Progenitor cell of endocrine pancreas (in vitro differentiated cells): ENCODE measurements at regions not wholly inside any gene's neighbourhood (a gene's known extent, or its start where the extent isn't known, plus 50 kb on each side); places are given as distances from the start of the nearest gene placed in this dataset.

Source experiments
- DNase-seq: peaks from one replicate; pipeline ENCODE4 v3.0.0; 2021; ENCODE audit warnings: low spot score; ENCODE audit not compliant: unreplicated experiment
- H3K27ac Mint-ChIP-seq: 2 replicates; pipeline ENCODE4 v1.8.0; 2021; ENCODE audit warnings: mild to moderate bottlenecking, moderate library complexity, mixed read lengths
- H3K27me3 Mint-ChIP-seq: 2 replicates; pipeline ENCODE4 v1.8.0; 2021; ENCODE audit warnings: mixed read lengths
- H3K36me3 Mint-ChIP-seq: 2 replicates; pipeline ENCODE4 v1.8.0; 2022; ENCODE audit warnings: mixed read lengths; ENCODE audit not compliant: insufficient read depth
- H3K4me1 Mint-ChIP-seq: 2 replicates; pipeline ENCODE4 v1.8.0; 2021; ENCODE audit warnings: low read depth, mixed read lengths
- H3K4me3 Mint-ChIP-seq: 2 replicates; pipeline ENCODE4 v1.8.0; 2021; ENCODE audit warnings: low read depth, mild to moderate bottlenecking, moderate library complexity, mixed read lengths
- H3K9me3 Mint-ChIP-seq: 2 replicates; pipeline ENCODE4 v1.8.0; 2021; ENCODE audit warnings: low read depth, mixed read lengths
- CTCF ChIP-seq: fragments of 200-600 bp; sonication (generic); IDR thresholded peaks from one replicate; pipeline ENCODE4 v1.5.0; 2021; ENCODE audit warnings: antibody characterized with exemption, mild to moderate bottlenecking; ENCODE audit not compliant: unreplicated experiment

- no peak for TF ChIP-seq CTCF
- DNase-seq = no peak
- no peaks in the 10 kb centered on the region for H3K27me3 Mint-ChIP-seq
- no peaks in the 10 kb centered on the region for H3K9me3 Mint-ChIP-seq
- H3K4me3 Mint-ChIP-seq = no peak overlapping the region
- H3K36me3 Mint-ChIP-seq = no peaks in the 10 kb centered on the region
- no peak overlapping the region for H3K27ac Mint-ChIP-seq
- H3K4me1 Mint-ChIP-seq = peaks cover 3% of the 10 kb centered on the region
Observed at GRCh38 chr21:15999741-16000140, 270.0 kb downstream of the USP25 start.

- Mint-ChIP-seq H3K4me3 (no peak overlapping the region), H3K27me3 (no peaks in the 10 kb centered on the region), H3K4me1 (peaks cover 8% of the 10 kb centered on the region), H3K36me3 (no peaks in the 10 kb centered on the region), H3K27ac (no peak overlapping the region), H3K9me3 (no peaks in the 10 kb centered on the region)
- TF ChIP-seq CTCF = peak; percentile 44
- DNase-seq = no peak
Observed at GRCh38 chr21:16002874-16003466, 273.2 kb downstream of the USP25 start.

DNA sequence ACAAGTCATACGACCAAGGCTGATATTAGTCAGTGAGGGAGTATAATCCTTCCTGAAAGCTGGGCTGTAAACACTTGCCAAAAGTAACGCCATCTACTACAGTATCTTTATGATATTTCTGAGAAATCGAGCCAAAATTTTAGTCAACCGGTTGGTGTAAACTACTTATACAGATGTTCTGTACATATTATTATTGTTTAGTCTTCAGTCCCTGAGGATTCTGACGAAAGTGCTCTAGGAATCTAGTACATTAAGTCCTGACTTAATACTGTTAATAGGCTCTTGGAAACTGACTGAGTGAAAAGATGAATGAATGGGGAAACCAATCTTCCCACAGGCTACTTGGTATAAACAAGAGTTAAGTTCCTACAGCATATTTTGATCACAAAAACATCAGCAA, 274.3 kb downstream of the USP25 start:
- Mint-ChIP-seq H3K27me3 (no peaks in the 10 kb centered on the region), H3K4me3 (no peak overlapping the region), H3K36me3 (no peaks in the 10 kb centered on the region), H3K9me3 (no peaks in the 10 kb centered on the region), H3K4me1 (peaks cover 13% of the 10 kb centered on the region), H3K27ac (no peak overlapping the region)
- DNase-seq = no peak
- TF ChIP-seq CTCF = no peak

DNA sequence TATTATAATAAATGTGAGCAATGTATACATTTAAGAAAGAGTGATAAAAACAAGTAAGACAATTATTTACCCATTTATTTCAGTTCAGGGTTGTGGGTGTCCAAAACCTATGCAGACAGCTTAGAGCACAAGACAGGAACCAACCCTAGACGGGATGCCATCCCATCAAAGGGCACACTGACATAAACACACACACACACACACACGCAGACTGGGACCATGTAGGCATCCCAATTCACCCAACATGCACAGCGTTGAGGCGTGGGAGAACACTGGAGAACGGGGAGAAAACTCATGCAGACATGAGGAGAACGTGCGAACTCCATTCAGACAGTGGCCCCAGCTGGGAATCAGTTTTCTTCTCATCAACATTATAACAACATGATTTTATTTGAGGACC, 274.7 kb downstream of the USP25 start:
- no peaks in the 10 kb centered on the region for H3K9me3 Mint-ChIP-seq
- H3K27me3 Mint-ChIP-seq = no peaks in the 10 kb centered on the region
- no peak overlapping the region for H3K4me3 Mint-ChIP-seq
- H3K4me1 Mint-ChIP-seq = peaks cover 13% of the 10 kb centered on the region
- no peak for TF ChIP-seq CTCF
- no peak overlapping the region for H3K27ac Mint-ChIP-seq
- no peak for DNase-seq
- H3K36me3 Mint-ChIP-seq = no peaks in the 10 kb centered on the region

DNA sequence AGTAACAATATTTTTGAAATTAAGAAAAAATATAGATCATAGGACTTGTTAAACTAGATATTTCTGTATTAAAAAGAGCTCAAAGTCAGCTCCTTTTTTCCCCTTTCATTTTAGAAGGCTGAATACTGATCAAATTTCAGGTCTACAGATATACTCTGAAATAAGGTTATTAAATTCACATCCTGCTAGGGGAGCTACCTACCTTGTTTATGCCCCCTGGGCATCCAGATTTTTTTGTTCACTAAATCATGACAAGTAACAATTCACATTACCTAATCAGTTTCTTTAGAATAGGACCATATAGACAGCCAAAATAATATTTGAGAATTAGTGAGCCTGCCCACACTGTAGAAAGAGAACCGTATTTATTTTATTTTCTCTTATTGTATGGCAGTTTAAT, 276.2 kb downstream of the USP25 start:
- no peak for TF ChIP-seq CTCF
- no peaks in the 10 kb centered on the region for H3K27me3 Mint-ChIP-seq
- peaks cover 6% of the 10 kb centered on the region for H3K9me3 Mint-ChIP-seq
- peaks cover 13% of the 10 kb centered on the region for H3K4me1 Mint-ChIP-seq
- no peak for DNase-seq
- no peak overlapping the region for H3K4me3 Mint-ChIP-seq
- H3K27ac Mint-ChIP-seq = no peak overlapping the region
- H3K36me3 Mint-ChIP-seq = no peaks in the 10 kb centered on the region
